OCI-M1 (cell line): ENCODE measurements at regions not wholly inside any gene's neighbourhood (a gene's known extent, or its start where the extent isn't known, plus 50 kb on each side); places are given as distances from the start of the nearest gene placed in this dataset.
"Not testable (repeated sequence)": the region's sequence is repeated elsewhere in the genome, so short reads cannot be mapped to it uniquely, and the experiment has no call there.

Experiments
- DNase-seq: peaks from one replicate; lab custom pipeline; 2025; lab: John Stamatoyannopoulos, UW

DNA sequence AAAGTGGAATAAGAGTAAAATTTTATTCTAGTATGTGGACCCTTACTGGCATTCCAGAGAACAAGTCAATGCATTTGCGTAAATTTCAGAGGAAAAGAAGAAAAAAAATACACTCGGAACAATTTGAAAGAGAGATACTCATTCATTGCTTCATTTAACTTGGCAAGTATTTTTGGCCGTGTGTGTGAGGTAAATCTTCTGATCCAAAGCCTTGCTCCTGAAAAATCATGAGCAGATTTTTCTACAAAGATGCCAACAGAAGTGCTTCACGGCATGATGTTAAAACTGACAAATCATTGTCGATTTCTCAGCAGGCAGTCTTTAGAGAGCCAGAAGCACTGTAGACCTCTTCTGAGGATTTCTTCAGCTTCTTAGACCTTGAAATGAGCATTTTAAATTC is 194.0 kb downstream of the COX18 start:
- DNase-seq: no peak

DNA sequence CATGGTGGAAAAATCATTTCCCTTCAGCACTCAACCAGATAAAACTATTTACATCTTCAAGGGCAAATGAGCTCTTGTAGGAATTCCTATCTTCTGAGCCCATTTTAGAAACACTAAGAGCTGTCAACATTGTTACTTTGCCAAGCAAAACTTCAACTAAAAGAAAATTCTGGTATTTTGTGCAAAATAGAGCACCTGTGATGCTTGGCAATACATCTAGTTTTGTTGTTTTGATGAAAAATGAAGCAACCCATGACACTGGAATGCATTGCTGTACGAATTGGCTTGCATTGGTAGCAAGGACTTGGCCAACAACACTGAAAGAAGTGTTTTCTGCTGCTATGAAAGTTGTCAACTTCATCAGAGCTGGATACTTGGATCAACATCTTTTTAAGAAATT is 194.4 kb downstream of the COX18 start:
- no peak for DNase-seq

DNA sequence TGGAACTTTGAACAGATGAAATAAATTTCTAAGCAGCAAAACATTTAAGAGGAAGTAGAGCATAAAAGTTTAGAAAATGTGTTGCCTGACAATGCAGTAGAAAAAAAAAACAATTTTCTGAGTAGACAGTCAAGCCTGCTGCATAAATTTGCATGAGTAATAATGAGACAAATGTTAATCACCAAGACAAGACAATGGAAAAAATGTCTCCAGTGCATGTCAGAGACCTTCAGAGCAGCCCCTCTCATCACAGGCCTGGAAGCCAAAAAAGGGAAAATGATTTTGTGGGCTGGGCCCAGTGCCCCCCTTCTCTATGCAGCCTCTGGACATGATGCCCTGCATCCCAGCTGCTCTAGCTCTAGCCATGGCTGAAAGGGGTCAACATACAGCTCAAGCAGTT is 204.6 kb downstream of the COX18 start:
- no peak for DNase-seq

DNA sequence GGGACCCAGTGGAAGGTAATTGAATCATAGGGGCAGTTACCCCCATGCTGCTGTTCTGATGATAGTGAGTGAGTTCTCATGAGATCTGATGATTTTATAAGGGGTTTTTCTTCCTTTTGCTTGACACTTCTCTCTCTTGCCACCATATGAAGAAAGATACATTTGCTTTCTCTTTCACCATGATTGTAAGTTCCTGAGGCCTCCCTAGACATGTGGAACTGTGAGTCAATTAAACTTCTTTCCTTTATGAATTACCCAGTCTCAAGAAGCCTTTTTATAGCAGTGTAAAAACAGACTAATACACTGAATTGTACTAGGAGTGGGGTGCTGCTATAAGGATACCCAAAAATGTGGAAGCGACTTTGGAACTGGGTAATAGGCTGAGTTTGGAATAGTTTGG is 205.2 kb downstream of the COX18 start:
- DNase-seq: not testable (repeated sequence)

DNA sequence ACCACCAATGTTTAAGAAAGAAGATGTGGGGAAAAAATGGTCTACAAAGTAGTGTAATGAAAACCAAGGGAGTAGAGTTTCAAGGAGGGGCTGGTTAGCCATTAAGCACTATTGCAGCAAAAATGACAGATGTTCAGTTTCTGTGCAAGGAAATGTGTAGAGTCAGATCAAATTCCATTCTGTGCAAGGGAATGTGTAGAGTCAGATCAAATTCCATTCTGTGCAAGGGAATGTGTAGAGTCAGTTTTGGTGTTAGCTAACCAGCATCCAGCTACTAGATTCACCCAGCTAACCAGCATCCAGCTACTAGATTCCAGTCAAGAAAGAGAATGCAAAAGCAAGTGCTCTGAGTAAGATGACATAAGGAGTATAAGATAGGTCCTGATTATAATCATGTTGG is 208.8 kb downstream of the COX18 start:
- DNase-seq: no peak

DNA sequence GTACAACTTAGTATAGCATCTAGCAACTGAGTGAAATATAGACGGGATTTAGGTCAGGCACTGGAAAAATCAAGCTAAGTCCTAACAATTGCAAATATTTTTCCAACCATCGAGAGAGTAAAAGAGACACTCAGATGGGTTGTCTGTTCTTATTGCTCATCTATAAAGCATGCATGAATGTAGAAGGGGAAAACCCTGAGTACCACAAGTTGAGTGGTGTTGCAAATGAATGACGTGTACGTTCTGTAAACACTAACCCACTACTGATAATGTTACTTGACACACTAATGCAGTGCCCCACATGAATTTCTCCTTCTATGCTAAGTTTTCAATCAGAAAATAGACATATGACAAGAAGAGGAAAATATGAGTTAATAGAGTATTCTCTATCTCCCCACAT is 211.2 kb downstream of the COX18 start:
- DNase-seq: no peak

DNA sequence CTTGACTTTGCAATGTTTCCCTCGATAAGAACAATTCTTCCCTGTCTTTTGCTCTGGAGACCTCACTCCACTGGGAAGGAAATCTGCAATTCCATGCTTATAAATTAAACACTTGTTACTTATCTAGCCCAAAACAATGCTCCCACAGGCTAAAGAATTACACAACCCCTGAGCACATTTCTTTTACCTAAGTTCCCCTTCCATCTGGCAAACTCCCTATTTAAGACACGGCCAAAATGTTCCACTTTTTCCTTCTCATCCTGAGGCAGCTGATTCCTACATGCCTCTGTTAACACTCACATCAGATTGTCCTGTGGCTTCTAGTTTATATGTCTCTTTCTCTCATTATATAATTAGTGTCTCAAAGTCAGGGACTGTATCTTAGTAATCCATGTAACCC is 211.7 kb downstream of the COX18 start:
- no peak for DNase-seq

DNA sequence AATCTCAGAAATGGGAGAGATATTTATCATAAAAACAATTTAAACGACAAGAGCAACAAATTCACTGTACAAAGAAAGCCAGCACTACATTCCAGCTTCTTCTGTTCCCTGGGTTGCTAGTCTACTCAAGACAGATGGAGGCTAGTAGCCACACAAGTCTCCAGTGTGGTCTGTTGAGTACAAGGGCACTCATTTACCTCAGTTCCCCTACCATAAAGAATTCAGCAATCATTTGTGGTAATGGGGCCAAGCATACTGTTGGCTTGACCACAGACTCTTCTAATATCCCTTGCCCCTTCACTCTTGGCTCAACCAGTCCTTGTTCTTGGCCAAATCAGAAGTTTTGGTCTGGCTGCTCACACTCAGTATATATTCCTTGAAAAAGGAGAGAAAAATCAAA is 212.3 kb downstream of the COX18 start:
- no peak for DNase-seq

DNA sequence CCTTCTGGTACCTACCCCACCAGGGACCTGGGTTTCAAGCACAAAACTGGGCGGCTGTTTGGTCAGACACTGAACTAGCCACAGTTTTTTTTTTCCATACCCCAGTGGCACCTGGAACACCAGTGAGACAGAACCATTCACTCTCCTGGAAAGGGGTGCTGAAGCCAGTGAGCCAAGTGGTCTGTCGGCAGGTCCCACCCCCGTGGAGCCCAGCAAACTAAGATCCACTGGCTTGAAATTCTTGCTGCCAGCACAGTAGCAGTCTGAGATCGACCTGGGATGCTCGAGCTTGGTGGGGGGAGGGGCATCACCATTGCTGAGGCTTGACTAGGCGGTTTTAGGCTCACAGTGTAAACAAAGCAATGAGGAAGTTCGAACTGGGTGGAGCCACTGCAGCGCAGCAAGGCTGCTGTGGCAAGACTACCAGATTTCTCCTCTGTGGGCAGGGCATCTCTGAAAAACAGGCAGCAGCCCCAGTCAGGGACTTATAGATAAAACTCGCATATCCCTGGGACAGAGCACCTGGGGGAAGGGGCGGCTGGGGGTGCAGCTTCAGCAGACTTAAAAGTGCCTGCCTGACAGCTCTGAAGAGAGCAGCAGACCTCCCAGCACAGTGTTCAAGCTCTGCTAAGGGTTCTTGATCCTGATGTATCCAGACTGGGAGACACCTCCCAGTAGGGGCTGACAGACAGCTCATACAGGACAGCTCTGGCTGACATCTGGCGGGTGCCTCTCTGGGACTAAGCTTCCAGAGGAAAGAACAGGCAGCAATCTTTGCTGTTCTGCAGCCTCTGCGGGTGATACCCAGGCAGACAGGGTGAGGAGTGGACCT is 223.0 kb downstream of the COX18 start:
- DNase-seq: peak; percentile 95

DNA sequence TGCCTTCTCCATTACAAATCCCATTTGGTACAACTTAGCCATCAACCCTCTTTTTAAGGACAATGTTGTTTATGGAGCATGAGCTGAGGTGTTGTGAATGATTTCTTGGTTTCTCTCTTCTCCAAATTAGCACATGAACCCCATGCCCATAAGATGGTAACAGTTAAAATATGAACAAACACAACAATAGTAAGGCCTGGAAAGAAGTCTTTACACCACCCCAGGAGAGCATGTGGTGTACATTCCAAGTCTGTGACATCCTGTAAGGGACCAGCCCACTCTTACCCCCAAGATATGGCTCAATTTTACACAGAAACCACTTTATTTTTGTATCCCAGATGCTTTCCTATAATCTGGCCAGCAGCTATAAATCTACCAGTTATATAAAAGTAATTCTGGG is 226.1 kb downstream of the COX18 start:
- DNase-seq: no peak

DNA sequence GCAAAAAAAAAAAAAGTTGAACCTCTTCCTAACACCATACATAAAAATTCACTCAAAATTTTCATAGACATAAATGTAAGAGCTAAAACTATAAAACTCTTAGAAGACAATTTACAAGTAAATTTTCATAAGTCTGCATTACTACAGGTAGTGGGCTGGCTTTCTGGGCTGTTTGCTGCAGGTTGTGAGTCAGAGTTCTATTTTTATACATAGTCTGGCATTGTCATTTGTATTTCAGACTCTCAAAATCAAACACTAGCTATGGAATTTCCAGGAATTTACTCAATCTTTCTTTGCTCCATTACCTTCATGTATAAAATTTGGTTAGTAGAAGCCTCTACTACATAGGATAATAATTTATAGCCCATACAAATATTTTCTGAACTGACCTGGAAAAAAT is 227.2 kb downstream of the COX18 start:
- DNase-seq: no peak

DNA sequence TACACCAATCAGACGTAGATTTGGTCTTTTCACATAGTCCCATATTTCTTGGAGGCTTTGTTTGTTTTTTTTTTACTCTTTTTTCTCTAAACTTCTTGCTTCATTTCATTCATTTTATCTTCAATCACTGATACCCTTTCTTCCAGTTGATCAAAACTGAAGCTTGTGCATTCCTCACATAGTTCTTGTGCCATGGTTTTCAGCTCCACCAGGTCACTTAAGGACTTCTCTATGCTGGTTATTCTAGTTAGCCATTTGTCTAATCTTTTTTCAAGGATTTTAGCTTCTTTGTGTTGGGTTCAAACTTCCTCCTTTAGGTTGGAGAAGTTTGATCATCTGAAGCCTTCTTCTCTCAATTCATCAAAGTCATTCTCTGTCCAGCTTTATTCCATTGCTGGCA is 229.3 kb downstream of the COX18 start:
- DNase-seq: not testable (repeated sequence)

DNA sequence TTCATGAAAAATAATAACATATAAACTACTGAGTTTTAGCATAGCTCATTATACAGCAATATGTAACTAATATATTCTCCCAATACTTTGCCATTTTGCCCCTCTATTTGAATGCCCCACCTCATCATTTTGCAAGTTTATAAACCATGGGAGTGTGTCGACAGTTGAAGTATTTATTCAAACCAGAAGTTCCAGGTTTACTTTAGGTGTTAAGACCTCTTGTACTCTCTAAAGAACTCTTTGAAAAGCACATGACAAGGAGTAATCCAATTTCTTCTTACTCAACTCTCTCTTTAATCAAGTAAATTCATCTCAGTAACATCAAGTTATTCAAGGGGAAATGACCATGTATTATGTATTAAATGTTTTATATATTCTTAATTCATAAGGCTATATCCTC is 240.7 kb downstream of the COX18 start:
- no peak for DNase-seq

DNA sequence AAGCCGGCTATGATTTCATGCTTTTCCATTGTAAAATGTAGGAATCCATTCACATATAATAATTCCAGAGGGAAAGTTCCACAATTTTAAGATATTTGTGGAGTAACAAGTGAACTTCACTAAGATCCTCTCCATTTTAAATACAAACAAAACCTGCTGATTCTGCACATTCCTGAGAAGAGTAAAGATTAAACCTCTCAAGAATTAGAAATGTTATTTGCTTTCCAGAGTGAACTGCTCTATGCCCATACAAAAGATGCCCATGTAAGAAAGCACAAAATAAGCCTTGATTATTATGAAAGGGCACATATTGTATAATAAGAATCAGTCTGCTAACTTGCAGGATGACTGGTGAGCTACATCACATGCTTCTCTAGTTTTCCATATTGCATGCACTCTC is 241.5 kb downstream of the COX18 start:
- DNase-seq: no peak

DNA sequence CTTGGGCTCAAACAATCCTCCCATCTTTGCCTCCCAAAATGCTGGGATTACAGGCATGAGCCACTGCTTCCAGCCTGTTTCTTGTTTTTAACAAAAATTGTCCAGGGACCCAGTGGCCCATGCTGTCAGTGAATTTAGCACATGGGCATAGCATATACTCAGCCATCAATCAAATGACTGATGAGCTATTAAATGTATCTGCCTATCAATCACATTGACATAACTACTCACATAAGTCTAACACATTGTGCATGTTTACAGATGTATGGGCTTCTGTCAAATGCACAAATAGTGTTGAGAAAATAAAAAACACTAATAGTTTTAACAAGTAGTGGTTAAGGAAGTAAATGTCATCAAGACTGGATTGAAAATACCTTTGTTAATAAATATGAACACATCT is 249.4 kb downstream of the COX18 start:
- no peak for DNase-seq

DNA sequence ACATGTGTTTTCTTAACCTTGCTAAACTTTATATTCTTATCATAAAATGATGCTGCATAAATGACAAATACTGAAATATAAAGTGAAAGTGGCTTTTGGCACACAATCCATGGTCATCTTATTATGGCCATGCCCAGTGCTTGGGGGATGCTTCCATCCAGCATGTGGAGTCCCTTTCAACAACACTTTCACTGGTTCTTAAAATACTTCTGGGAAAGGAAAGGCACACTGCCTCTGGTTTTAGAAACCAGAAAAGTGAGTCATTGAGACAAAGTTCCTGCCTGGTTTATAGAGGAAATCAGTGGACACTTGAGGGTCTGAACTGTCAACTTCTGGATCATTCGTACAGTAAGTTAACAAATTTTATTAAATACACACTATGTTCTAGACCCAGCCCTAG is 248.0 kb upstream of the ADAMTS3 start:
- DNase-seq: no peak

DNA sequence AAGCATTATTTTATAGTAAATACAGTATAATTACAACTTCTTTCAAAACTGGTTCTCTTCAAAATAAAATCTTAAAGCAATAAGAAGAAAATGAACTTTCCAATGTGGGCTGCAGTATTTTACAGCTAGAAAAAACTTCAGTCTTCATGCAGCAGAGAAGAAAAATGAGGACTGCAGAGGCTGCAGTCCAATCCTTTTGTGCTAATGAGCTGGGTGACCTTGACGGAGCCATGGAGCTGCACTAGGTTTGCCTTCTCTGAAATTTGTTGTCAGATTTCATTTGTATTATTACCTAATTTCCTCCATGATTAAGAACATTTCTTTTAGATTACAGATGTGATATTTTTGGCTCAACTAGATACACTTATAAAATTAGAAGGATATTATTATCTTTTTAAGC is 245.2 kb upstream of the ADAMTS3 start:
- no peak for DNase-seq

DNA sequence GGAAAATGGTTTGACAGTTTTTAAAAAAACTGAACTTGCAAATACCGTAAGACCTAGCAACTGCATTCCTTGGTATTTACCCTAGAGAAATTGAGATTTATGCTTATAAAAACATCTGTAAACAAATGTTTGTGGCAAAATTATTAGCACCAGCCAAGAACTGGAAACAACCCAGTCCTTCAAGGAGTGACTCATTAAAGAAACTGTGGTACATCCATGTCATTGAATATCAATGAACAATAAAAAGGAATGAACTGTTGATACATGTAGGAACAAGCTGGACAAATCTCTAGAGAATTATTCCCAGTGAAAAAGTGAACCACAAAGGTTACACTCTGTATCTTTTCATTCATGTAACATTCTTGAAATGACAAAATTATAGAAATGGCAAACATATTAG is 240.2 kb upstream of the ADAMTS3 start:
- DNase-seq: no peak

DNA sequence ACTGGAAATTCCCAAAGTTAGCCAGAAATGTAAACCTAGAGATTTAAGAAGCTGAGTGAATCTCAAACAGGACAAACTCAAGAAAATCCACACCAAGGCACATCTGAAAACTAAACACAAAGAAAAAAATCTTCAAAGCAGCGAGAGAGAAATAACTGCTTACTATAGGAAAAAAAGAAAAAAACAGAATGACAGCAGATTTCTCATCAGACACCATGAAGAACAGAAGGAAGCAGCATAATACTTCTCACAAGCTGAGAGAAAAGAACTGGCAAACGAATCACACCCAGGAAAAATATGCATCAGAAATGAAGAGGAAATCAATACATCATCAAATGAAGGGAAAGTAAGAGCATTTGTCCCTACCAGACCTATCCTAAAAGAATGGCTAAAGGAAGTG is 236.3 kb upstream of the ADAMTS3 start:
- no peak for DNase-seq

DNA sequence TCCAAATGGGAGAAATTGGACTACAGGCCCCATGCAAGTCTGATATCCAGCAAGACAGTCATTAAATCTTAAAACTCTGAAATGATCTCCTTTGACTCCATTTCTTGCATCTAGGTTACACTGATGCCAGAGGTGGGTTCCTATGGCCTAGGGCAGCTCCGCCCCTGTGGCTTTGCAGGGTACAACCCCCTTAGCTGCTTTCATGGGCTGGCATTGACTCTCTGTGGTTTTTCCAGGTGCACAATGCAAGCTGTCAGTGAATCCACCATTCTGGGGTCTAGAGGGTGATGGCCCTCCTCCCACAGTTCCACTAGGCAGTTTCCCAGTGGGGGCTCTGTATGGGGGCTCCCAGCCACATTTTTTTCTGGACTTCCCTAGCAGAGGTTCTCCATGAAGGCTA is 228.5 kb upstream of the ADAMTS3 start:
- no peak for DNase-seq

DNA sequence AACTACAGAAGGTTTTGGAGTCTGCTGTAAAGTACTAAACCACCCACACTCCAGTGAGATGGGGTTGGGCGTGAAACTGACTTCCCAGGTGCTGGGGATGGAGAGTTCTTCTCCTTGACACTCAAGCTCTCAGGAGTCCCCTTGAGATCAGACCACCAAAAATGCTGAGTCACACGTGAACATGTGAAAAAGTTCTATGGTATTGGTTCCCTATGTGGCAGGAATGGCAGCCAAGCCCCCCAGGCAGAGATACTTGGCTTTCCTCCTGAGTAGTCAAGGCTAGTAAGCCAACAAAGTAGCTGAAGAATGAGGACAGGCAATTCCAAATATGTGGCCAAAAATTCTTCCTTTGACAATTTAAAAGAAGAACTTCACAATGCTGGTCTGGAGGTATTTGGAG is 222.0 kb upstream of the ADAMTS3 start:
- DNase-seq: peak; percentile 14

DNA sequence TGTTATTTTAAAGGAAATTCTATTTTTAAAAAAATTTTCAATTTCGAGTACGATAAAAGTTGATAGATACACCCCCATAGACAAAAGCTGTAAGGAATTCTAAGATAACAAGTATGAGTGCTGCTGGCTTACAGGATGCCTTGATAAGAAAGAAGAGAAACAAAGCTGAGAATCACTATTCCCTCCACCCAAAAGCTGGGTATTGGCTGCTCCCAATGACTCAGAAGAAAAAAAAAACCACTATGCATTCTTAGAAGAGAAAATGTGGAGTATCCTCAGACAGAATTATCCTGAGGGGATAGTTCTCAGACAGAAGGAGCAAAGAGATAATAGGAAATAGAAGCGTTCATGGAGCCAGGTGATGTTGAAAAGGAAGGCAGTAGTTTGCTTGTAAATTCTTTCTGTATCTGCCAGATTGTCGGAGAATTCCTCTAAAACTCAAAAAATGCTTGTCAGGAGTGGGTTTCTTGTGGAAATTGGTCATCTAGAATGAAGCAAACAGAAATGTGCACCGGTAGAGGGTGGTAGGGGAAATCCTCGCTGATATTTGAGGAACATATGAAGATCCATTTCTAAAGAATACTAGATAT is 217.5 kb upstream of the ADAMTS3 start:
- DNase-seq: peak; percentile 84

DNA sequence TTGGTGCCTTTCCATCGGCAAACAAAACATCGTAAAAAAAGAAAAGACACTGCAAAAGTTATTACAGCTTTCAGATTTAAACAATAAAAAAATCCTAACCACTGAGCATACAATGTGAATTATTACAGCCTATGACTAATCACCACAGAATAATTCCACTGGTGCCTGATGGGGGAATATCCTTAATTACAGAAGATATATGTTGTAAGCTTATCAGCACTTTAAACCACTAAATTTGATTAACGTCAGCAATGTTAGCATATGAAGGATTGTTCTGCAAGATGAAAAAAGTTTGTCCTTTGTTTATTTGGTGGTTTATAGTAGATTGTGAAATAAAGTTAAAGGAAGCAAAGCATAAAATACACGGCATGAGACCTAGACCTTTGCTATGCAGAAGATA is 210.2 kb upstream of the ADAMTS3 start:
- DNase-seq: no peak

DNA sequence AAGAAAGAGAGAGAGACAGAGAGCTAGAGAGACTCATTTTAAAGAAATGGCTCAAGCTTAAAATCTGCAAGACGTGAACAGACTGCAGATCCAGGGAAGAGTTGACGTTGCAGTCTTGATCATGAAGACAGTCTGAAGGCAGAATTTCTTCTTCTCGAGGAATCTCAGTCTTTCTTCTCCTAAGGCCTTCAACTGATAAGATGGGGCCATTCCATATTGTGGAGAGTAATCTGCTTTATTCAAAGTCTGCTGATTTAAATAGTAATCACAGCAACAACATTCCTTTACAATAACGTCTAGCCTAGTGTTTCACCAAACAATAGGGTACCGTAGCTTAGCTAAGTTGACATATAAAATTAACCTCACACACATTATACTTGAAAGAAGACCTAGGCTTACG is 208.4 kb upstream of the ADAMTS3 start:
- no peak for DNase-seq
